SU-DHL-6 (cell line): ENCODE measurements at regions not wholly inside any gene's neighbourhood (a gene's known extent, or its start where the extent isn't known, plus 50 kb on each side); places are given as distances from the start of the nearest gene placed in this dataset.

Source experiments
- H2AFZ ChIP-seq: fragments of 200-600 bp; sonication (generic); 2 replicates; pipeline ENCODE4 v1.6.1; 2014; ENCODE audit warnings: low read depth, mild to moderate bottlenecking, moderate library complexity, mixed read lengths, antibody characterized with exemption, low read length; ENCODE audit not compliant: severe bottlenecking
- H3F3A ChIP-seq: fragments of 200-600 bp; shearing (Covaris generic); 2 replicates; pipeline ENCODE4 v1.6.0; 2016; ENCODE audit warnings: antibody characterized with exemption, mild to moderate bottlenecking; ENCODE audit not compliant: insufficient read depth
- H3K27ac ChIP-seq: fragments of 200-600 bp; sonication (generic); 2 replicates; pipeline ENCODE4 v1.5.1; 2016; ENCODE audit warnings: low read depth, mild to moderate bottlenecking, low read length, moderate library complexity, mixed read lengths
- H3K27me3 ChIP-seq: fragments of 200-600 bp; sonication (generic), shearing (Covaris generic); 2 replicates; pipeline ENCODE4 v1.6.0; 2014; ENCODE audit warnings: mild to moderate bottlenecking, low read length
- H3K36me3 ChIP-seq: fragments of 200-600 bp; sonication (generic); 2 replicates; pipeline ENCODE4 v1.6.1; 2014; ENCODE audit warnings: mild to moderate bottlenecking, low read length, mixed read lengths
- H3K4me2 ChIP-seq: fragments of 300-600, 200-600 bp; shearing (Covaris generic), sonication (generic); 2 replicates; pipeline ENCODE4 v1.6.0; 2014; ENCODE audit warnings: low read length, low read depth, mild to moderate bottlenecking; ENCODE audit not compliant: poor library complexity, severe bottlenecking
- H3K4me3 ChIP-seq: fragments of 200-600 bp; sonication (generic); 2 replicates; pipeline ENCODE4 v1.5.1; 2014; ENCODE audit warnings: antibody characterized with exemption, low read length, mild to moderate bottlenecking, mixed read lengths; ENCODE audit not compliant: insufficient read depth, poor library complexity, severe bottlenecking
- H3K79me2 ChIP-seq: fragments of 200-600 bp; sonication (generic); 2 replicates; pipeline ENCODE4 v1.6.1; 2014; ENCODE audit warnings: mild to moderate bottlenecking, low read length, moderate library complexity; ENCODE audit not compliant: insufficient read depth
- H3K9ac ChIP-seq: fragments of 200-600 bp; sonication (generic); 2 replicates; pipeline ENCODE4 v1.7.0; 2014; ENCODE audit warnings: mild to moderate bottlenecking, low read length
- H3K9me2 ChIP-seq: fragments of 200-600 bp; sonication (generic); replicated peaks from 2 replicates; pipeline ENCODE4 v1.6.1; 2014; ENCODE audit warnings: low read length; ENCODE audit not compliant: insufficient read depth
- H3K9me3 ChIP-seq: fragments of 200-600 bp; sonication (generic); 2 replicates; pipeline ENCODE4 v1.6.1; 2014; ENCODE audit warnings: low read length, mixed read lengths; ENCODE audit not compliant: insufficient read depth
- H4K20me1 ChIP-seq: fragments of 200-600 bp; sonication (generic); 2 replicates; pipeline ENCODE4 v1.6.1; 2014; ENCODE audit warnings: low read depth, mild to moderate bottlenecking, antibody characterized with exemption, low read length, moderate library complexity, mixed read lengths
- EZH2phosphoT487 ChIP-seq: fragments of 200-600 bp; sonication (generic), shearing (Covaris generic); conservative IDR thresholded peaks from 2 replicates; pipeline ENCODE4 v1.6.1; 2018; ENCODE audit warnings: mild to moderate bottlenecking, antibody characterized with exemption, low read length, moderate library complexity, mixed read lengths
- TF ChIP-seq, protein P1 (sequence below): fragments of 200-600 bp; sonication (generic); IDR thresholded peaks from one replicate; pipeline ENCODE4 v1.5.1; 2017; ENCODE audit warnings: antibody characterized with exemption, mild to moderate bottlenecking, low read length, moderate library complexity; ENCODE audit not compliant: insufficient read depth, poor library complexity, severe bottlenecking

DNA sequence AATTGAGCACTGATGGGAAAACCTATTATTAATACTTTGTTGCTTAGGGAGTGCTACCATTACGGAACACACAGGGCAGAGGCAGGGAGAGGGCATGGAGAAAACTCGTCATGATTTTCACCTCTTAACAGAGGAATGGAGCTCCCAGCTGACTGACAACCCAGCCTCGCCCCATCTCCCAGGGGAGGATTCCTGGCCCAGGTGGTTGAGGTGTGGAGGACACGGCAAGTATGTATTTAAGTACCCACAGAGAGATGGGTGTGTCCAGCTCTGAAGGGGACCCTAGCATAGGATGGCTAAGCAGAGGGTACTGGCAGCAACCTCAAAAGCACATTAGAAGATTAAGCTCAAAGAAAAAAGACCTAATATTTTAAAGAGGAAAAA is 261.9 kb upstream of the MOCS1 start:
- no peaks in the 10 kb centered on the region for H3K27me3 ChIP-seq
- no peak overlapping the region for H3K27ac ChIP-seq
- no peaks in the 10 kb centered on the region for H4K20me1 ChIP-seq
- H2AFZ ChIP-seq = no peak overlapping the region
- no peaks in the 10 kb centered on the region for H3K36me3 ChIP-seq
- H3K4me3 ChIP-seq = no peak overlapping the region
- no peaks in the 10 kb centered on the region for H3K9me3 ChIP-seq
- H3F3A ChIP-seq = no peaks in the 10 kb centered on the region
- TF ChIP-seq, protein P1, sequence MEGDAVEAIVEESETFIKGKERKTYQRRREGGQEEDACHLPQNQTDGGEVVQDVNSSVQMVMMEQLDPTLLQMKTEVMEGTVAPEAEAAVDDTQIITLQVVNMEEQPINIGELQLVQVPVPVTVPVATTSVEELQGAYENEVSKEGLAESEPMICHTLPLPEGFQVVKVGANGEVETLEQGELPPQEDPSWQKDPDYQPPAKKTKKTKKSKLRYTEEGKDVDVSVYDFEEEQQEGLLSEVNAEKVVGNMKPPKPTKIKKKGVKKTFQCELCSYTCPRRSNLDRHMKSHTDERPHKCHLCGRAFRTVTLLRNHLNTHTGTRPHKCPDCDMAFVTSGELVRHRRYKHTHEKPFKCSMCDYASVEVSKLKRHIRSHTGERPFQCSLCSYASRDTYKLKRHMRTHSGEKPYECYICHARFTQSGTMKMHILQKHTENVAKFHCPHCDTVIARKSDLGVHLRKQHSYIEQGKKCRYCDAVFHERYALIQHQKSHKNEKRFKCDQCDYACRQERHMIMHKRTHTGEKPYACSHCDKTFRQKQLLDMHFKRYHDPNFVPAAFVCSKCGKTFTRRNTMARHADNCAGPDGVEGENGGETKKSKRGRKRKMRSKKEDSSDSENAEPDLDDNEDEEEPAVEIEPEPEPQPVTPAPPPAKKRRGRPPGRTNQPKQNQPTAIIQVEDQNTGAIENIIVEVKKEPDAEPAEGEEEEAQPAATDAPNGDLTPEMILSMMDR = no peak
- TF ChIP-seq EZH2phosphoT487 = no peak
- no peaks in the 10 kb centered on the region for H3K9me2 ChIP-seq
- no peak overlapping the region for H3K4me2 ChIP-seq
- H3K79me2 ChIP-seq = no peaks in the 10 kb centered on the region
- no peak overlapping the region for H3K9ac ChIP-seq

DNA sequence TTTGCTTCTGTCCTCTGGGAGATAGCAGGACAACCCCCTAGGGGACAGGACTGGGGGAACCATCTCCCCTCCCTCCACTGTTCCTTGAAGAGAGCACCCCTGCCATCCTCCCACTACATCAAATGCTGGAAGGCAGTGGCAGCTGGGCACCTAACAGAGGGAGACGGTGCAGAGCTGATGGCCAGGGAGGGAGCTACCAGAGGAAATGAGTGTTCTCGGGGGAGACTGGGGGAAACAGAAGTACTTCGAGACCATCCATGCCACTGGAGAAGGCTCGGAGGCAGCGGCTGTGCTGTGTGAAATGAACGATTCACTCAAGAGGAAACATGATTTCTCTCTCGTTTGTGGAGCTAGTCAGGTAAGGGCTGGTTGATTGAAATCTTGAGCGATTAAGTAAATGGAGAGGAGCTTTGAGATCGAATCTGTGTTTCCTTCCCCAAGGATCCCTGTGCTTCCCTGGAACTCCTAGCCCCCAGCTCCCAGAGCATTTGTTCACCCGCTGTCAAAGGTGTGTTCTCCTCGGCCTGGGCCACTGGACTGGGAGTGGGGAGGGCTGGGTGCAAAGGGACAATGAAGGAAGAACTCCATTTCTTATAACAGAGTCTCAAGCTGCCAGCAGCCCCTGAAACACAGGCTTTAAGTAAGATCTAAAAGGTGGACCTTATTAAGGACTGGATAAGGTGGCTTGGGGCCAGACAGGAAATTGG is 261.3 kb upstream of the MOCS1 start:
- no peak overlapping the region for H2AFZ ChIP-seq
- no peaks in the 10 kb centered on the region for H3K9me3 ChIP-seq
- H3K79me2 ChIP-seq = no peaks in the 10 kb centered on the region
- H3K4me3 ChIP-seq = no peak overlapping the region
- no peaks in the 10 kb centered on the region for H4K20me1 ChIP-seq
- TF ChIP-seq, protein P1 = no peak
- no peak for TF ChIP-seq EZH2phosphoT487
- no peaks in the 10 kb centered on the region for H3F3A ChIP-seq
- no peak overlapping the region for H3K9ac ChIP-seq
- H3K27me3 ChIP-seq = no peaks in the 10 kb centered on the region
- no peak overlapping the region for H3K4me2 ChIP-seq
- no peaks in the 10 kb centered on the region for H3K9me2 ChIP-seq
- no peak overlapping the region for H3K27ac ChIP-seq
- H3K36me3 ChIP-seq = no peaks in the 10 kb centered on the region

DNA sequence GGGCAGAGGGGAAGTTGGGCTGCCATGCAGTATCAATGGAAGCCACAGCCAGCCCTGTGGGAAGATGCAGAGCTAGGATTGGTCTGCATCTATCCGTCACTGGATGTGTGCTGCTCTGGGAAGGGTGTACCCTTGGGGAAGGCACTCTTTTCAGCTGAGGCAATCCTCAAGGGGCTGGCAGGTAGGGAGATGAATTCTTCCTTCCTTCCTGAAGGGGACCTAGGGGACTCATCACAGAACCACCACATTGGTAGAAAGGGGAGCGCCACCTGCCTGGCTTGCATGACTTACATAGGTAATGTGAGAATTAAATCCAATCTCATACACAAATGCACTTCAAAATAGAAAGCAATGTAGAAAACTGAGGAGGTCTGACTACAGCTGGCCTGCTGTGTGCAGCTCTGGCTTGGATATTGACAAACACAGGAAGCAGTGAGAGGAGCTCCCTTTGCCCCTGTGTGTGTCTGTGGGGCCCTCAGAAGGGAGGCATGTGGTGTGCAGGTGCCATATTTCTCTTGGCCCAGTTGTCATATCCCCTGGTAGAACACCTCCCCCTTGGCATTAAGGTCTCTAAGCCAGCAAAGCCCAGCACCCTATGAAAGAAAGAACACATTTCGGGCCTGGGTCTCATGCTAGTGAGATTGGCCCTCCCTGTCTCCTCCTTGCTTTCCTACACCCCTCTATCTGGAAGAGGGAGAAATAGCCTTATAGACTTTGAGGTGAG is 260.3 kb upstream of the MOCS1 start:
- H3F3A ChIP-seq = no peaks in the 10 kb centered on the region
- H4K20me1 ChIP-seq = no peaks in the 10 kb centered on the region
- H3K4me2 ChIP-seq = no peak overlapping the region
- H3K9me3 ChIP-seq = no peaks in the 10 kb centered on the region
- no peak overlapping the region for H3K9ac ChIP-seq
- H3K36me3 ChIP-seq = no peaks in the 10 kb centered on the region
- H3K4me3 ChIP-seq = no peak overlapping the region
- no peaks in the 10 kb centered on the region for H3K9me2 ChIP-seq
- H3K79me2 ChIP-seq = no peaks in the 10 kb centered on the region
- no peak overlapping the region for H3K27ac ChIP-seq
- no peak overlapping the region for H2AFZ ChIP-seq
- TF ChIP-seq, protein P1 = no peak
- no peak for TF ChIP-seq EZH2phosphoT487
- H3K27me3 ChIP-seq = no peaks in the 10 kb centered on the region
